RWPE2 (cell line): ENCODE measurements at regions not wholly inside any gene's neighbourhood (a gene's known extent, or its start where the extent isn't known, plus 50 kb on each side); places are given as distances from the start of the nearest gene placed in this dataset.
A peak's percentile ranks its signal among the peaks of the same experiment; 100 is the strongest.

Experiments used
- ATAC-seq: fragments of 200-7000 bp; cut with Tn5 transposase; 3 replicates; pipeline ENCODE4 v1.9.1; 2021; ENCODE audit warnings: low read depth
- DNase-seq: peaks from one replicate; pipeline ENCODE4 v3.0.0-alpha.2; 2020; ENCODE audit warnings: low spot score
- H3K27ac ChIP-seq: fragments of 450-650 bp; 2 replicates; pipeline ENCODE4 v1.5.1; 2017; ENCODE audit warnings: mild to moderate bottlenecking; ENCODE audit not compliant: poor library complexity, severe bottlenecking
- H3K27me3 ChIP-seq: fragments of 250-450 bp; sonication (Bioruptor Pico); 2 replicates; pipeline ENCODE4 v1.5.1; 2021; ENCODE audit warnings: mild to moderate bottlenecking, moderate library complexity; ENCODE audit not compliant: insufficient read depth, poor library complexity, severe bottlenecking
- H3K36me3 ChIP-seq: fragments of 250-450 bp; sonication (Bioruptor Pico); 2 replicates; pipeline ENCODE4 v1.5.1; 2020; ENCODE audit warnings: low read depth, mild to moderate bottlenecking, moderate library complexity
- H3K4me1 ChIP-seq: fragments of 250-450 bp; sonication (Bioruptor Pico); 2 replicates; pipeline ENCODE4 v1.5.1; 2021; ENCODE audit warnings: mild to moderate bottlenecking, moderate library complexity; ENCODE audit not compliant: insufficient read depth, poor library complexity, severe bottlenecking
- H3K4me3 ChIP-seq: fragments of 250-450 bp; sonication (Bioruptor Pico); 2 replicates; pipeline ENCODE4 v1.5.1; 2021; ENCODE audit warnings: mild to moderate bottlenecking, moderate library complexity; ENCODE audit not compliant: severe bottlenecking
- H3K9me3 ChIP-seq: fragments of 250-450 bp; sonication (Bioruptor Pico); 2 replicates; pipeline ENCODE4 v1.5.1; 2021; ENCODE audit warnings: mild to moderate bottlenecking, moderate library complexity; ENCODE audit not compliant: severe bottlenecking
- CTCF ChIP-seq: fragments of 450-650 bp; IDR thresholded peaks from one replicate; pipeline ENCODE4 v1.5.1; 2017; ENCODE audit warnings: mild to moderate bottlenecking, moderate library complexity; ENCODE audit not compliant: poor library complexity, severe bottlenecking

- no peak for ATAC-seq
- Histone ChIP-seq H3K27ac (no peak overlapping the region), H3K27me3 (no peaks in the 10 kb centered on the region), H3K36me3 (no peaks in the 10 kb centered on the region), H3K9me3 (no peaks in the 10 kb centered on the region), H3K4me3 (no peak overlapping the region), H3K4me1 (peaks cover 10% of the 10 kb centered on the region)
- DNase-seq, result no peak
- no peak for TF ChIP-seq CTCF
Measured at GRCh38 chr1:29931477-29932175, 695.3 kb downstream of the PTPRU start.

GRCh38 chr1:29925058-29925457 lies 688.7 kb downstream of the PTPRU start:
- Histone ChIP-seq H3K9me3 (no peaks in the 10 kb centered on the region), H3K4me3 (no peak overlapping the region), H3K27me3 (no peaks in the 10 kb centered on the region), H3K4me1 (no peaks in the 10 kb centered on the region), H3K36me3 (no peaks in the 10 kb centered on the region), H3K27ac (no peak overlapping the region)
- no peak for DNase-seq
- no peak for ATAC-seq
- no peak for TF ChIP-seq CTCF

GRCh38 chr1:29924017-29924431 lies 687.7 kb downstream of the PTPRU start:
- Histone ChIP-seq H3K4me3 (no peak overlapping the region), H3K27me3 (no peaks in the 10 kb centered on the region), H3K36me3 (no peaks in the 10 kb centered on the region), H3K9me3 (no peaks in the 10 kb centered on the region), H3K4me1 (no peaks in the 10 kb centered on the region), H3K27ac (no peak overlapping the region)
- ATAC-seq (peak; percentile 29; the same call in 2 of the 3 replicates), DNase-seq (no peak)
- TF ChIP-seq CTCF, result no peak

- Histone ChIP-seq H3K4me1 (no peaks in the 10 kb centered on the region), H3K27me3 (no peaks in the 10 kb centered on the region), H3K27ac (no peak overlapping the region), H3K4me3 (no peak overlapping the region), H3K9me3 (no peaks in the 10 kb centered on the region), H3K36me3 (no peaks in the 10 kb centered on the region)
- DNase-seq (no peak), ATAC-seq (no peak)
- no peak for TF ChIP-seq CTCF
Measured at GRCh38 chr1:29921741-29922140, 685.4 kb downstream of the PTPRU start.

GRCh38 chr1:29920784-29921183 lies 684.5 kb downstream of the PTPRU start:
- Histone ChIP-seq H3K9me3 (no peaks in the 10 kb centered on the region), H3K4me1 (no peaks in the 10 kb centered on the region), H3K36me3 (no peaks in the 10 kb centered on the region), H3K27me3 (no peaks in the 10 kb centered on the region), H3K27ac (no peak overlapping the region), H3K4me3 (no peak overlapping the region)
- TF ChIP-seq CTCF, result no peak
- DNase-seq (no peak), ATAC-seq (no peak)
